ENCODE measurements at regions not wholly inside any gene's neighbourhood (a gene's known extent, or its start where the extent isn't known, plus 50 kb on each side); places are given as distances from the start of the nearest gene placed in this dataset.

GRCh38 chr16:61105544-61105943 is 930.7 kb downstream of the CDH8 start (continued):
- TF ChIP-seq REST (IDR thresholded peaks at IDR 0.05; ENCODE audit: unreplicated experiment) (no peak), JUNB (IDR thresholded peaks at IDR 0.05; ENCODE audit: unreplicated experiment) (no peak), POLR2AphosphoS5 (IDR thresholded peaks at IDR 0.05; ENCODE audit: low read depth) (no peak), ZNF114 (CRISPR knock-in tag; IDR thresholded peaks at IDR 0.05) (no peak), ETS1 (IDR thresholded peaks at IDR 0.05) (no peak), NANOG (IDR thresholded peaks at IDR 0.05; ENCODE audit: borderline replicate concordance) (no peak), CTCF (conservative IDR thresholded peaks at IDR 0.05; ENCODE audit: low read depth in 2 of 2) (no peak)

GRCh38 chr16:61098505-61098904 is 937.7 kb downstream of the CDH8 start:
- DNase-seq (ENCODE audit: low spot score) (no peak), ATAC-seq (no peak)
- Histone ChIP-seq H3K27me3 (ENCODE audit: insufficient read depth) (no peaks in the 10 kb centered on the region), H4K20me1 (replicated peaks; ENCODE audit: insufficient read depth) (no peaks in the 10 kb centered on the region), H3K9me2 (ENCODE audit: insufficient read depth) (no peaks in the 10 kb centered on the region), H3K27ac (ENCODE audit: low read depth) (no peak overlapping the region), H3K79me2 (replicated peaks; ENCODE audit: insufficient read depth) (no peaks in the 10 kb centered on the region), H3K4me2 (no peak overlapping the region), H3K4me3 (no peak overlapping the region), H2AFZ (no peak overlapping the region), H3K4me1 (ENCODE audit: insufficient read depth) (no peaks in the 10 kb centered on the region), H3K36me3 (ENCODE audit: insufficient read depth) (no peaks in the 10 kb centered on the region), H3F3A (replicated peaks; ENCODE audit: low read depth) (no peaks in the 10 kb centered on the region)
- peaks cover 6% of the 10 kb centered on the region; the same call in 1 of the 3 replicates for H3K9me3 Mint-ChIP-seq
- H3K27ac Mint-ChIP-seq: no peak overlapping the region
- H3K4me1 Mint-ChIP-seq: no peaks in the 10 kb centered on the region
- H3K4me3 Mint-ChIP-seq: no peak overlapping the region
- no peaks in the 10 kb centered on the region; the same call in 2 of the 3 replicates for H3K36me3 Mint-ChIP-seq (ENCODE audit: low read depth)
- H3K27me3 Mint-ChIP-seq (ENCODE audit: insufficient read depth, low read depth, poor library complexity): no peaks in the 10 kb centered on the region
- TF ChIP-seq ZNF331 (CRISPR knock-in tag; IDR thresholded peaks at IDR 0.05; ENCODE audit: low read depth) (no peak), CREB1 (CRISPR knock-in tag; IDR thresholded peaks at IDR 0.05; ENCODE audit: low read depth) (no peak), ZNF114 (CRISPR knock-in tag; IDR thresholded peaks at IDR 0.05) (no peak), JUNB (IDR thresholded peaks at IDR 0.05; ENCODE audit: unreplicated experiment) (no peak), POLR2AphosphoS5 (IDR thresholded peaks at IDR 0.05; ENCODE audit: low read depth) (no peak), STAT1 (IDR thresholded peaks at IDR 0.05; ENCODE audit: unreplicated experiment) (no peak), REST (IDR thresholded peaks at IDR 0.05; ENCODE audit: unreplicated experiment) (no peak)
